ENCODE measurements at regions not wholly inside any gene's neighbourhood (a gene's known extent, or its start where the extent isn't known, plus 50 kb on each side); places are given as distances from the start of the nearest gene placed in this dataset.
A peak's percentile ranks its signal among the peaks of the same experiment; 100 is the strongest.
"Not testable (repeated sequence)": the region's sequence is repeated elsewhere in the genome, so short reads cannot be mapped to it uniquely, and the experiment has no call there.

GRCh38 chr17:59496178-59496577 lies 69.2 kb upstream of the DHX40 start:
- DNase-seq, result no peak

GRCh38 chr17:59498530-59499307 lies 66.7 kb upstream of the DHX40 start:
- no peak for DNase-seq

DNA sequence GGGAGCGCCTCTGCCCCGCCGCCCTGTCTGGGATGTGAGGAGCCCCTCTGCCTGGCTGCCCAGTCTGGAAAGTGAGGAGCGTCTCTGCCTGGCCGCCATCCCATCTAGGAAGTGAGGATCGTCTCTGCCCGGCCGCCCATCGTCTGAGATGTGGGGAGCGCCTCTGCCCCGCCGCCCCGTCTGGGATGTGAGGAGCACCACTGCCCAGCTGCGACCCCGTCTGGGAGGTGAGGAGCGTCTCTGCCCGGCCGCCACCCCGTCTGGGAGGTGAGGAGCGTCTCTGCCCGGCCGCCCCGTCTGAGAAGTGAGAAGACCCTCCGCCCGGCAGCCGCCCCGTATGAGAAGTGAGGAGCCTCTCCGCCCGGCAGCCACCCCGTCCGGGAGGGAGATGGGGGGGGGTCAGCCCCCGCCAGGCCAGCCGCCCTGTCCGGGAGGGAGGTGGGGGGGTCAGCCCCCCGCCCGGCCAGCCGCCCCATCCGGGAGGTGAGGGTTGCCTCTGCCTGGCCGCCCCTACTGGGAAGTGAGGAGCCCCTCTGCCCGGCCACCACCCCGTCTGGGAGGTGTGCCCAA lies 65.2 kb upstream of the DHX40 start:
- not testable (repeated sequence) for DNase-seq

- no peak for DNase-seq
Measured at GRCh38 chr17:59501690-59502089, 63.7 kb upstream of the DHX40 start.

DNA sequence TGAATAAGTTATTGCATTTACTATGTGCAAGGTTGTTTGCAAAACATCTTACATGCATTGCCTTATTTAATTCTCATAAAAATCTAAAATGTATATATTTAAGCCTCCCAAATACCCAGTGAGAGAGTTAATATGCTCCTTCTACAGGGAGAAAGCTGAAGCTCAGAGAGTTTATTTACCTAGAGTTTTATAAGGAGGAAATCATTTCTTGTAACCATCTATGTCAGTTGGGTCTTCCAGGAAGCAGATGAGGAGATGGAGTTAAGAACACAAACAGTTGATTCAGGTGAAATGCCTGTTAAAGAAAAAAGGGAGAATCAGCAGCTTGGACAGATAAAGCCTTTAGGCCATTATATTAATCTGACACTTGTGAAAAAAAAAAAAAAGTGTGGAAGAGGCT lies 62.6 kb upstream of the DHX40 start:
- no peak for DNase-seq

DNA sequence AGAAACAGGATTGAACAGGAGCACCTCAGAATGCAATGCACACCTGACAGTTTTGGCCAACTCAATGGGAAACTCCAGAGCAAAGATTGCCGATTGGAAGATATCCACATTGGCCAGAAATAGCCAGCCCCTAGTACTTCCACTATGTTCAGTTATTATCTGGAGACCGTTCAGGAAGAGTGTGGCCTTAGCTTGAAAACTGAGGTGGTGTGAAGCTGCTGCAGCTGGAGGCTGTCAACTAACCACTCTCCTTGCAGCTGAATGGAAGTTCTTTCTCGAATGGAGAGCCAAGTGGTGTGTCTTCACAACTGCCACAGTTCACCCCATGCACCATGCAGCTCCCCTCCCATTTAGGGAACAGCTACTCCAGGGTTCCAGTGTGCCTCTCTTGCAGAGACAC lies 61.9 kb upstream of the DHX40 start:
- DNase-seq, result no peak

- DNase-seq, result no peak
Measured at GRCh38 chr17:59504821-59505220, 60.6 kb upstream of the DHX40 start.

GRCh38 chr17:59505610-59506276 lies 59.7 kb upstream of the DHX40 start:
- no peak for DNase-seq

GRCh38 chr17:59506894-59507726 lies 58.3 kb upstream of the DHX40 start:
- DNase-seq, result no peak

- DNase-seq, result no peak
Measured at GRCh38 chr17:59508999-59509625, 56.3 kb upstream of the DHX40 start.

DNA sequence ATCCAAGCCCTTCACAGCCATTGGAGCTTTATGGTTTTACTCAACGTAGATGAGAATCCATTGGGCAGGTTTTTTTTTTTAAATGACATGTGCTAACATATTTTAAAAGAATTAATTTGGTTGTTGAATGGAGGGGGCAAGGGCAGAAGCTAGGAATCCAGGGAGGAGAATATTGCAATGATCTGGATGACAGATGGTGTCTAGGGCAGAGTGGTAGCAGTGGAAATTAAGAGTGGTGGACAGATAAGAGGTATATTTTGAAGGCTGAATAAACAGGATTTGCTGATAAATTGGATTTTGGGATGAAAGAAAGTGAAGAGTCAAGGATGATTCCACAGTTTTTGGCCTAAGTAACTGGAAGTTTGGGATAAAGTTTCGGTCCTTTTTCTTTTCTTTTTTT lies 54.8 kb upstream of the DHX40 start:
- DNase-seq, result no peak

- DNase-seq, result no peak
Measured at GRCh38 chr17:59511726-59512125, 53.7 kb upstream of the DHX40 start.

GRCh38 chr17:59512844-59513385 lies 52.5 kb upstream of the DHX40 start:
- no peak for DNase-seq

DNA sequence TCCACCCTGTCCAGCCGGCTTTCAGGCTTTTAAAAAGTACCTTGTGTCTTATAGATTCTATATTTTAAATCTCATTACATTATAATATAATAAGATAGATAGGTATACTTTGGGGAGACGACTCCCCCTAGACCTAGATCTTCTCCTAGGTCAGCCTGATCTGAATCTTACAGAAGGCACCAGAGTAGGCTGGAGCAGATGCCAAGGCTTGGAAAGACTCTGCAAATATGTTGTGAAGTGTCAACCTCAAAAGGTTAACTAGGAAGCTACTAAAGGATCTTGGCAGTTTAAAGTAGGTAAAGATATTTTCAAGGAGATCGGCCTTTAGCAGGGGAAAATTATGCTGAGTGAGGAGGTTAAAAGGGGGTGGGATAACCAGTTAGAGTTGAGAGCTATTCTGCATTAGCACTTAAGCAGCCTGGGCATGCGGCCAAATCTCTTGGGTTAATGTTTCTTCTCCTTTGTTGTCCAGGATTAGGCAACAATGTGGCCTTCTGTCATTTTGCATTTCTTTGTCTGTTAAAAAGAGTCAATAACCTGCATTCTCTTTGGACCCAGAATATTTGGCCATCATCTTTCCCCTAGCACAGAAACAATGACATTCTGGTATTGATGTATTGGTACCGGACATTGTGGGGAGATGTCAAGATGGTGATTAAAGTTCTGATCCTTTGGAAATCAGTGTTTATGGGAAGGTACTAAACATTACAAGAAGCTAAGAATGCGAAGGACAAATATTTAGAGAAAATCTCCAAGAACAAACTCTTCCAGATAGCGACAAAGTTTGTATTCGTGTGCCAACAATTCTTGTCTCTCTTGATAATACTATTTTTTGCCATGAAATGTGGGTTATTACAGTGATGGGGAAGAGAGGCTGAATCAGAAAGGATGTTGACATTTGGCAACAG lies 51.2 kb upstream of the DHX40 start:
- DNase-seq, result peak; percentile 0 to 45
